ENCODE measurements at regions not wholly inside any gene's neighbourhood (a gene's known extent, or its start where the extent isn't known, plus 50 kb on each side); places are given as distances from the start of the nearest gene placed in this dataset.

GRCh38 chr12:31218203-31219025 is 107.5 kb downstream of the SINHCAF start:
- TF ChIP-seq EZH2phosphoT487 (IDR thresholded peaks at IDR 0.05; ENCODE audit: unreplicated experiment) (no peak), CTCF (conservative IDR thresholded peaks at IDR 0.05; ENCODE audit: low read depth in 2 of 2) (no peak), EZH2 (IDR thresholded peaks at IDR 0.05; ENCODE audit: low read depth, unreplicated experiment) (no peak), REST (IDR thresholded peaks at IDR 0.05; ENCODE audit: unreplicated experiment) (no peak), POLR2AphosphoS5 (IDR thresholded peaks at IDR 0.05; ENCODE audit: low read depth) (no peak), JUNB (IDR thresholded peaks at IDR 0.05; ENCODE audit: unreplicated experiment) (no peak), ZNF331 (CRISPR knock-in tag; IDR thresholded peaks at IDR 0.05; ENCODE audit: low read depth) (no peak), NANOG (IDR thresholded peaks at IDR 0.05; ENCODE audit: borderline replicate concordance) (no peak), ZNF114 (CRISPR knock-in tag; IDR thresholded peaks at IDR 0.05) (no peak), CREB1 (CRISPR knock-in tag; IDR thresholded peaks at IDR 0.05; ENCODE audit: low read depth) (no peak)

Data from GM23338 (cell line).